ENCODE measurements at regions not wholly inside any gene's neighbourhood (a gene's known extent, or its start where the extent isn't known, plus 50 kb on each side); places are given as distances from the start of the nearest gene placed in this dataset.

DNA sequence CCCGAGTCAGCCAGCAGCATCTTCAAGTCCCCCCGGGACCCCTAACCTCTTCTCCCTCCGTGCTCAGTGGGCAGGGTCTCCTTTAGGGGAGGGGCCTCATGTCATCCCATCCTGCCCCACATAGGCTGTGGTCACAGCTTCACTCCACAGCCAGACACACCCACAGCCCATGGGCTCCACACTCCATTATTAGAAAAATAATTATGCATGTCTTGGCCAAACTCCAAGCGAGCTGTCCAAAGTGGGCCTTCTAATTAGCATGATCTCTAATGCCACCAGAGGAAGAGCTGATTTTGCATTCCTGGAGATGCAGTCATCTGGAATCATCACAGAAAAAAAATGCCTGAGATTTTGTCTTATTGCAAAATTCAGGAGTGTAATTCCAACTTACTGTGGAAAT, 418.2 kb downstream of the IRX2 start:
- DNase-seq (ENCODE audit: low spot score) = no peak
- intact Hi-C loops (cut with DNase I) = no loop called here

DNA sequence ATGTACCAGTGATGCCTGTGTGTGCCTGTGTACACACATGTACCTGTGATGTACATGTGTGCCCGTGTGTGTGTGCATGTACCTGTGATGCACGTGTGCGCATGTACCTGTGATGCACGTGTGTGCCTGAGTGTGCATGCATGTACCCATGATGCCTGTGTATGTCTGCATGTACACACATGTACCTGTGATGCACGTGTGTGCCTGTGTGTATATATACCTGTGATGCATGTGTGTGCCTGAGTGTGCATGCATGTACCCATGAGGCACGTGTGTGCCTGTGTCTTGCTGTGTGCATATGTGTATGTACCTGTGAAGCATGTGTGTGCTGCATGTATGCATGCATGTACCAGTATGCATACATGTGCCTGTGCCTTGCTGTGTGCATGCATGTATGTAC, 419.0 kb downstream of the IRX2 start:
- intact Hi-C loops (cut with DNase I) = no loop called here

DNA sequence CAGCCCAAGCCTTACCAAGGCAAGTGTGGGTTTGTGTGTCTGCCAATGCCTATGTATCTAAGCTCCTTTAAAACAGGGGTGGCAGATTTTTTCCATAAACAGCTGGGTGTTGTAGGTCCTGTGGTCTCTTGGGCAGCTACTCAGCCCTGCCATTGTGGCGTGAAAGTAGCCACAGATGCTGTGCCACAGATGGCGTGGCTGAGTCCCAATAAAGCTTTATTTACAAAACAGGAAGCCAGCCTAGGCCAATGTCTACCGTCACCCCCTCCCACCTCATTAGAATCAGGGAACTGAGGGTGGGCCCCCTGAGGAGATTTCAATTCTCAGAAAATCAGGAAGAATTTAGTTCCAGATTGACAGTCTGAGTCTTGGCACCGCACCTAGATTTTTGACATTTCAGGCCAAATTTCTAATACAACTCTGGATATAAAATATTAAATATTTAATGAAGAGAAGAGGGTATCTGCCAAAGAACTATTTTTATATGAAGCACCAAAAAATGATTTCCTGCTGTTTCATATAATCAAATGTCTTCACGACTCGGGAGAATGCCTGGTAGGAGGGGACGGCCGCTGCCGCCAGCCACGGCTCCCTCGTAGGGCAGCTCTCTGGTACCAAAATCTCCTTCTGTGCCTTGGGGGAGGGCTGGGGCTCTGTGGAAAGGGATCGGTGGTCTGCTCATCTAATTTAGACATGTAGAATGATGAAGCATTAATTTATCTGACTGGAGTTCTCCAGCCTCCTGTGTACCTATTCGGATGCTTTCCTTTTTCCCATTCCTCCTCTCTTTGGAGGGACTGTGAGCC, 420.9 kb downstream of the IRX2 start:
- DNase-seq (ENCODE audit: low spot score) = no peak

More for the DNA sequence above, 419.0 kb downstream of the IRX2 start:
- no peak for DNase-seq (ENCODE audit: low spot score)

GRCh38 chr5:2329741-2330140, 421.7 kb downstream of the IRX2 start:
- intact Hi-C loops (cut with DNase I) = no loop called here

More for the DNA sequence above, 420.9 kb downstream of the IRX2 start:
- intact Hi-C loops (cut with DNase I) = no loop called here

GRCh38 chr5:2326601-2327000, 424.9 kb downstream of the IRX2 start:
- intact Hi-C loops (cut with DNase I) = no loop called here
- DNase-seq (ENCODE audit: low spot score) = no peak

More at GRCh38 chr5:2329741-2330140, 421.7 kb downstream of the IRX2 start:
- no peak for DNase-seq (ENCODE audit: low spot score)

- no peak for DNase-seq (ENCODE audit: low spot score)
- intact Hi-C loops (cut with DNase I) = no loop called here
Observed at GRCh38 chr5:2324788-2325187, 426.7 kb downstream of the IRX2 start.

GRCh38 chr5:2320611-2321010, 430.9 kb downstream of the IRX2 start:
- intact Hi-C loops (cut with DNase I) = no loop called here
- no peak for DNase-seq (ENCODE audit: low spot score)

DNA sequence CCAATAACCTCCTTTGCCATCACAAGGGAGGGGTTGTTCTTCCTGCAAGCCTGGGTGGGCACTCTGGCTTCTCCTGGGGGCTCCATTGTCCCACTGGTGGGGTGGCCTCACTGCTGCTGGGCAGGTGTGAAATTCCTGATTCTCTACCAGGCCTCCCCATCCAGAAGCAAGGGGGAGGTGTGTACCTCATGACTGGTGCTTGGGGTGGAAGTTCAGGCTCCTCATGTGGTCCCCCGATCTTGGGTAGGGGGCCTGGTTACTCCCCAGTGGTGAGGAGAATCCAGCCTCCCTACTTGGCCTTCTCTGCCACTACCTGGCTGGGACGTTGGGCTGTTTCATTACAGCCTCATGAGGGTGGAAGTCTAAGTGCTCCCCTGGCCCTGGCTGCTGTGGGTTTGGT, 433.9 kb downstream of the IRX2 start:
- DNase-seq (ENCODE audit: low spot score) = no peak

GRCh38 chr5:2311851-2312250, 429.1 kb upstream of the IRX4 start:
- no peak for DNase-seq (ENCODE audit: low spot score)
- intact Hi-C loops (cut with DNase I) = no loop called here

More for the DNA sequence above, 433.9 kb downstream of the IRX2 start:
- intact Hi-C loops (cut with DNase I) = no loop called here

GRCh38 chr5:2310946-2311345, 428.2 kb upstream of the IRX4 start:
- DNase-seq (ENCODE audit: low spot score) = peak; percentile 38
- intact Hi-C loops (cut with DNase I) = no loop called here

DNA sequence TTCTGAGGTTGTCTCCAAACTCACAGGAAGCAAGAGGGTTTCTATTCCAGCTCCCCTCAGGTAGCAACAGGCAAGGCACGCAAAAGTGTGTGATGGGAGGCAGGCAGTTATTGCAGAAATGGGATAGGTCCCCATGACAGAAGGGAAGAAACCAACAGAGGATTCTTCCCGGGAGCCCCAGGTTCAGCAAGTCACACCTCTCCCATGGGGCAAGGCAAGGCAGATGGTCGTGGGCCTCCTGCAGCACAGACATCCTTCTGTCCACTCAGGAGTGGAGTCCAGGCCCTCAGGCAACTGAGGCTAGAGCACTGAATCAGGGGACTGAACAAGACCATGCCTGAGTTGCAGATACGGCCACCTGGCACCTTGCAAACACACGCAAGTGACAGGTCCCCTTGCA, 424.9 kb upstream of the IRX4 start:
- intact Hi-C loops (cut with DNase I) = no loop called here
- peak; percentile 67 for DNase-seq (ENCODE audit: low spot score)

DNA sequence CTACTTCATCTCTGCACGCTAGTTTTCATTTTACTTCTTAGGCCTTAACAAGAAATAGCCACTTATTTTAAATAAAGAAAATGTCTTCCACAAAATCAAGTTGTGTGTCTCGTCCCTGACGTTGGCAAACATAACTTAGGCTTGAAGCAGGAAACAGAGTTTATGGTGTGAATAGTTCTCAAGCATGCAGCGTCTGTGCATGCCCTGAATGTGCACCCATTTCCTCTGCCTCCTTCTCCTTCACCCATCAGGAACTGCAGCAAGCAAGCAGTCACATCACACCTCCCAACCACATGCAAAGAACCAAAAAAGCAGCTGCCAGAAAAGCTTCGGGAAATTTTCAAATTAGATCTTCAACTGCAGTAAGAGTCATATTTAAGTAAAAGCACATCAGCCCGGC, 424.0 kb upstream of the IRX4 start:
- peak; percentile 3 for DNase-seq (ENCODE audit: low spot score)
- intact Hi-C loops (cut with DNase I) = no loop called here

DNA sequence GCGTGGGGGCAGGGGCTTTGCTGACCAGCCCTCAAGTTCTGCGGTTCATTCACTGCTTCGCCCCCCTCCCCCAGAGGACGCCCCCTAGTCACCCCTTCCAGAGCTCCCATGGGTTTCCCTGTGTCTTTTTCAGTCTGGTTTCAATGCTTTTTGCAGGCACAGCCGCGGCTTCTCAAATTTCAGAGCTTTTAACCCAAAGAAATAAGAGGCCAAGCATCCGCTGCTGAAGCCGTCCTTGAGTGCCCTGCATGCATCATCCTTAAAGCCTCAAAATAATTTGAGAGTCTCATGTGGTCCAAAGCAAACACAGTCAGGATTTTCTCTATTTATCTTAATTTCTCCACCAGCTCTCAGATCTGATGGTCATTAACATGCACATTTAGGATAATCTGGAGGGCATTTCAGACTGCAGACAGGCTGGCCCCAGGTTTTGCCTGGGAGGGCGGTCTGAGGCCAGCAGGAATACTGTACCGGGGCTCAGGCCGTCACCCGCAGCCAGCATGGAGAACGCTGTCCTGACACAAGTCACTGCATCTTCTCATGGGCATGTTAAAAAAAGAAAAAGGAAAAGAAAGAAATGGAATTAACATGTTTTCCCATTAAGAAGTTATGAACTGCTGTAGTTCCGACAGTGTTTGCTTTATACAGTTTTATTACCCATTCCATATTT, 420.8 kb upstream of the IRX4 start:
- intact Hi-C loops (cut with DNase I) = no loop called here
- DNase-seq (ENCODE audit: low spot score) = peak; percentile 68

DNA sequence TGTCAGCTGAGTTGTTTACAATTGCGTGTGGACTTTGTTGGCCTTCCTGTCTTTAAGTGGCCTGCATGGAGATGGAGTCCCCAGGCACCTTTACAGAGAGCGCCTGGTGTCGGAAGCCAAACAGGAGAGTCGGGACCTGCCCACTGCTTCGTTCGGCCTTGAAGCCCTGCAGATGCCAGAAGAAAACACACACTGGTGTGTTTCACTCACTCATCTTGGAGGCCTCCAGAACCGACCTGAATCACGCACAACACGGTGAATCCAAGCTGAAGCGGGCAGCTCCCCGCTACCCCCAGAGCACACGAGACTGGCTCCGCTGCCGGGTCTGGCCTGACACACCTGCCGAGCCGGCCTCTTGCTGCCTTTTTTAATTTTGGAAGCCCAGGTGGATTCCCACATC, 419.4 kb upstream of the IRX4 start:
- DNase-seq (ENCODE audit: low spot score) = peak; percentile 45
- intact Hi-C loops (cut with DNase I) = no loop called here

DNA sequence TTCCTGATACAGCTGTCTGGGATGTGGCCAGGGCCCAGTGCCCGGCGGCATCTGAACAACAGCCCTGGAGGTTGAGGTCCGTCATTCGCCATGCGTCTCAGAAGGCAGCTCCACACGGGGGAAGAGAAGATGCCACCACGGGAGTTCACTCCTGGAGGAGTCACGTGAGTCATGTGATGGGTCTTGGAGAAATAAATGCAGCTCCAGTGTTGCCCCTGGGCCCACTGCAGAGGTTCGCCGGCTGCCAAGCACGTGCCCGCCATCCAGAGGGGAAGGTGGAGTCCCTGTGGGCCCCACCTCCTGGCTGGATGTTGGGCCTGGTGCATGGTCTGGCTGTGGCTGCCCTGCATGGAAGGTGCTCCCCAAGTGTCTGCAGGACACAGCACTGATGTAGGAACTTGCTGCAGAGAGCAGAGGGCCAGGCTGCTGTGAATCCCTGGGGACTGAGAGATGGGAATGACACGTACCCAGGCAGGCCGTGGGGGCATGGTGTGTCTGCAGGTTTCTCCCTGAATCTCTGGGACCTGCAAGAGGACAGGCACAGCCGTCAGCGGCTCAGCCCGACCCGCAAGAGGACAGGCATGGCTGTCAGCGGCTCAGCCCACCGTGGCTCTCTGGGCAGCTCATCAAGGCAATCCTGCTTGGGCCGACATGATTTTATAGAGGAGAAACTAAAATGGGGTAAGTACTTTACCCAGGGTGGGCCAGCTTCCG, 418.3 kb upstream of the IRX4 start:
- DNase-seq (ENCODE audit: low spot score) = peak; percentile 74
- intact Hi-C loops (cut with DNase I) = no loop called here

DNA sequence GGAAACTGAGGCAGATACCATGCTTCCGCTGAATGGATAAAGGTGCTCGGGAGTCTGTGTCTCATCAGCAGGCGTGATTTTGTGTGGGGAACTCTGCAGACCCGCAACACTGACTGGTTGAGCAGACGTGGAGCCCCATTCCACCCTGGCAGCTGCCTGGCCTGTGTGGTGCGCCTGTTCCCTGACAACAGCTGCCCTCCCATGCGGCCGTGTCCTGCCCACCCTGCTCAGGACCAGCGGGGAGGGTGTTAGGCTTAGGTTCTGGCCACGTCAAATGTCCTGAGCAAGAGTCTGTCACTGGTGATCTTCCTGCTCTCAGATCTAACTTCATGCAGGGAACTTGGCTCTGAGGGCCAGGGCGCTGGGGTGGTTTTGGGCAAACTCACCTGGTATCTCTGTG, 417.7 kb upstream of the IRX4 start:
- intact Hi-C loops (cut with DNase I) = no loop called here
- DNase-seq (ENCODE audit: low spot score) = peak; percentile 58

DNA sequence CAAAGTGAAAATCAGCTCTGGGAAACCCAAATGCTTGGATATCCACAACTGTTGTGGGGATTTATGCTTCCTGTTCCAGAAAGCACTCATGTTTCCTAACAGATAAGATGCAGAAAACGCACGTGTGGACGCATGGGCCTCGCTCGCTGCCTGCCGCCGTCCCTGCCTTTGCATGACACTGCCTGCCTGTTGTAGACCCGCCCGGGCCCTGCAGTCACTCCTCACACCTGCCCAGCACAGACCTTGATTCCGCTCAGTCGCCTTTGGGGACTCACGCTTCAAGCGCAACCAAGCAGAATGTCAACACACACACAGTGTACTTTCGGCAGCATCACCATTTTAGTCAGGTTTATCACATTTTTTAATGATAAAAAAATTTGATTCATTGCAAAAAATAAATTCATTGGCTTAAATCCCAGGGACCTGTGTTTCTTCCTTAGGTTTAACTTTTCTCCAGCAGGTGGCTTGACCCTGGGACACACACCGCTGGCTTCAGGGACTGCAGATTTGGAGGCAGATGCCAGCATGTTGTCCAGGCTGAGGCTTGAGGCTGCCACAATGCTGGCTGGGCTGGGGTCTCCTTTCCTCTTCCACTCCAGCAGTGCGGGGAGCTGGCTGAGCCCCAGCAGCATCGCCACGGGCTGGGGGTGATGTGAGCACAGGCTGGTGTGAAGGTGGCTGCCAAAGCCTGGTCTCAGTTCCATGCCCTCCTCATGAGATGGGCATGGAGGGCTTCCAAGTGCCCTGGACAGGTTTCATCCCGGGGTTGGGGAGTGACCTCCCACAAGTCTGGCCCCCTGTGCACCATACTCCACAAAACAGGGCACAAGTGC, 416.9 kb upstream of the IRX4 start:
- intact Hi-C loops (cut with DNase I) = no loop called here
- peak; percentile 50 for DNase-seq (ENCODE audit: low spot score)

DNA sequence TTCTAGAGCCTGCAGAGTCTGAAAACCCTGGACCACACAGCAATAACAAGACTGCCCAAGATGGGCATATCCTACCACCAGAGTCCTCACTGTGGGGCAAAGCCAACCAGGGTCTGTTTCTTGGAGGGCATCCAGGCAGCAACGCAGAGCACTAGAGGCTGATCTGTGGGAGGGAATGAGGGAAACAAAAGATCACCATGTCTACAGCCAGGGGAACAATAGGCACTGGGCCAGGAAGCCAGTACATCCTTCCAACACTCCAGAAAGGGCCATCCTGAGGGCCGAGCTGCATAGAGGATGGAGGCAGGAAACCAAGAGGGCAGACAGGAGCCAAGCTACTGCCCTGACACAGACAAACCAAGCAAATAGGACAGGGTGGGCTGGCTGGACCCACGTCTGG, 416.1 kb upstream of the IRX4 start:
- peak; percentile 19 for DNase-seq (ENCODE audit: low spot score)
- intact Hi-C loops (cut with DNase I) = no loop called here

GRCh38 chr5:2297991-2298390, 415.3 kb upstream of the IRX4 start:
- DNase-seq (ENCODE audit: low spot score) = peak; percentile 46
- intact Hi-C loops (cut with DNase I) = no loop called here
